ENCODE measurements at regions not wholly inside any gene's neighbourhood (a gene's known extent, or its start where the extent isn't known, plus 50 kb on each side); places are given as distances from the start of the nearest gene placed in this dataset.

- DNase-seq (ENCODE audit: low read depth): no peak
- in situ Hi-C loops (cut with HindIII; ENCODE audit: low sequenced_read_pairs): no loop called here
- H3K4me3 ChIP-seq (ENCODE audit: low read depth, low read length): no peak overlapping the region
- TF ChIP-seq, protein P1, sequence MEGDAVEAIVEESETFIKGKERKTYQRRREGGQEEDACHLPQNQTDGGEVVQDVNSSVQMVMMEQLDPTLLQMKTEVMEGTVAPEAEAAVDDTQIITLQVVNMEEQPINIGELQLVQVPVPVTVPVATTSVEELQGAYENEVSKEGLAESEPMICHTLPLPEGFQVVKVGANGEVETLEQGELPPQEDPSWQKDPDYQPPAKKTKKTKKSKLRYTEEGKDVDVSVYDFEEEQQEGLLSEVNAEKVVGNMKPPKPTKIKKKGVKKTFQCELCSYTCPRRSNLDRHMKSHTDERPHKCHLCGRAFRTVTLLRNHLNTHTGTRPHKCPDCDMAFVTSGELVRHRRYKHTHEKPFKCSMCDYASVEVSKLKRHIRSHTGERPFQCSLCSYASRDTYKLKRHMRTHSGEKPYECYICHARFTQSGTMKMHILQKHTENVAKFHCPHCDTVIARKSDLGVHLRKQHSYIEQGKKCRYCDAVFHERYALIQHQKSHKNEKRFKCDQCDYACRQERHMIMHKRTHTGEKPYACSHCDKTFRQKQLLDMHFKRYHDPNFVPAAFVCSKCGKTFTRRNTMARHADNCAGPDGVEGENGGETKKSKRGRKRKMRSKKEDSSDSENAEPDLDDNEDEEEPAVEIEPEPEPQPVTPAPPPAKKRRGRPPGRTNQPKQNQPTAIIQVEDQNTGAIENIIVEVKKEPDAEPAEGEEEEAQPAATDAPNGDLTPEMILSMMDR (IDR thresholded peaks at IDR 0.05; ENCODE audit: low read depth, low read length, missing control alignments): no peak
These were observed 172.7 kb upstream of the RIOK2 start for GRCh38 chr5:97355775-97356174.

GRCh38 chr5:97363577-97363976 lies 180.5 kb upstream of the RIOK2 start:
- H3K4me3 ChIP-seq (ENCODE audit: low read depth, low read length): no peak overlapping the region
- in situ Hi-C loops (cut with HindIII; ENCODE audit: low sequenced_read_pairs): no loop called here
- TF ChIP-seq, protein P1 (IDR thresholded peaks at IDR 0.05; ENCODE audit: low read depth, low read length, missing control alignments): no peak
- DNase-seq (ENCODE audit: low read depth): no peak

DNA sequence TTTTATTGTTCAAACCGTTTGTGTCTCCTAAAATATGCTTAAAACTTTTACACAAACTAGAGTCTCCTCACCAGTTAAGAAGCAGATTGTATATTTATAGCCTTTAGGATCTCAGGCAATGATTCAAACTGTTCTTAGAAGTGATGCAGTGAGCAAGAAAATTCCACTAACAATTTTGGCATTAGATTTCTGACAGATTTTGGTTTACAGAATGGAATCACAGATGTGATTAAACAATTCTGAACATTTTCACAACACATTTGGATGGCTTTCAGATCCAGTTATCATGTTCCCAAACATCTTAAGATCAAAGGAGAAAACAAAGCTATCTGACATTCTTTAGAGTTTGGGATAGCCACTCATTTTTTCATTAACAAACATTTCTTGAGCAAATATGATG lies 181.7 kb upstream of the RIOK2 start:
- H3K4me3 ChIP-seq (ENCODE audit: low read depth, low read length): no peak overlapping the region
- TF ChIP-seq, protein P1 (IDR thresholded peaks at IDR 0.05; ENCODE audit: low read depth, low read length, missing control alignments): no peak
- no peak for DNase-seq (ENCODE audit: low read depth)
- in situ Hi-C loops (cut with HindIII; ENCODE audit: low sequenced_read_pairs): no loop called here

- in situ Hi-C loops (cut with HindIII; ENCODE audit: low sequenced_read_pairs): no loop called here
- no peak for DNase-seq (ENCODE audit: low read depth)
- no peak overlapping the region for H3K4me3 ChIP-seq (ENCODE audit: low read depth, low read length)
- TF ChIP-seq, protein P1 (IDR thresholded peaks at IDR 0.05; ENCODE audit: low read depth, low read length, missing control alignments): no peak
These were observed 182.3 kb upstream of the RIOK2 start for GRCh38 chr5:97365163-97365845.

DNA sequence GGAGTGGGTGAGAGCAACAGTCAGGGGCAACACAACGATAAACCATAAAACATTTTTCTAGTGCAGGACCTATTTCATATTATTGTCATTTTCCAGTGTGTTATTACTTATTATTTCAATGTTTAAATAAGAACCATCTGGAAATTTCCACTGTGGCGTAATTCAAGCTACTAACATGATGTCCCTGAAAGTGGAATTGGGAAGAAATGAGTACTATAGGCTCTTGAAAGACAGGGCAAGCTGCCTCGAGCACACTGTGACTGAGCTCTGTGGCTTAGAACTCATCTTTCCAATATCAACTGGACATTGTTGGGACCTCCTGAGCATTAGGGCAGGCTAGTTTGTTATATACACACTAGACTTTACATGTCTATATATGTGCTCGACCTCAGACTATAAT lies 182.9 kb upstream of the RIOK2 start:
- in situ Hi-C loops (cut with HindIII; ENCODE audit: low sequenced_read_pairs): no loop called here
- H3K4me3 ChIP-seq (ENCODE audit: low read depth, low read length): no peak overlapping the region
- DNase-seq (ENCODE audit: low read depth): no peak
- TF ChIP-seq, protein P1 (IDR thresholded peaks at IDR 0.05; ENCODE audit: low read depth, low read length, missing control alignments): no peak

DNA sequence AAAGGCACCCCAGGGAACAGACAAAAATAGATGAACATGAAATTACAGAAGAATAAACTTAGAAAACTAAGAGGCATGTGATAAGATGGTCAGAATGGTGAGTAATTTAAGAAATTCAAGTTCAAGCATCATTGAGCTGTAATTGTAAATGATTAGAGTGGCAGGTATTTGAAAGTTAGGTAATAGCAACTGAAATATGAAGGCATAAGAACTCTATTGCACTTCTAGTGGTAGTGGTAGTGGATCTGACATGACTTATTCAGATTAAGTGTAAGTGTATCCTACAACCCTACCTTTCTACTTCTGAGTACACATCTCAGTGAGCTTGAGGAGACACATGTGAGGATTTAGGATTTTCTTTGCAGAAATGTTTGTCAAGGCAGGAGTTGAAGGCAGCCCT lies 192.9 kb upstream of the RIOK2 start:
- no peak for DNase-seq (ENCODE audit: low read depth)
- H3K4me3 ChIP-seq (ENCODE audit: low read depth, low read length): no peak overlapping the region
- TF ChIP-seq, protein P1 (IDR thresholded peaks at IDR 0.05; ENCODE audit: low read depth, low read length, missing control alignments): no peak
- in situ Hi-C loops (cut with HindIII; ENCODE audit: low sequenced_read_pairs): no loop called here

Measured in astrocyte of the cerebellum (primary cell).